Activated T-cell treated with anti-CD3 and anti-CD28 coated beads, Interleukin-2, amount 50 U/mL, for 24 hours (primary cell): ENCODE measurements at regions not wholly inside any gene's neighbourhood (a gene's known extent, or its start where the extent isn't known, plus 50 kb on each side); places are given as distances from the start of the nearest gene placed in this dataset.

Experiments
- DNase-seq: peaks from one replicate; pipeline ENCODE4 v3.0.0-alpha.2; 2020
- H3K27ac Mint-ChIP-seq: 2 replicates; pipeline ENCODE4 v1.8.0; 2020; ENCODE audit warnings: mild to moderate bottlenecking, mixed read lengths
- H3K27me3 Mint-ChIP-seq: 2 replicates; pipeline ENCODE4 v1.8.0; 2020; ENCODE audit warnings: mixed read lengths
- H3K36me3 Mint-ChIP-seq: 2 replicates; pipeline ENCODE4 v1.8.0; 2020; ENCODE audit warnings: low read depth, mixed read lengths
- H3K4me1 Mint-ChIP-seq: 2 replicates; pipeline ENCODE4 v1.8.0; 2020; ENCODE audit warnings: low read depth, mixed read lengths
- H3K4me3 Mint-ChIP-seq: 2 replicates; pipeline ENCODE4 v1.8.0; 2020; ENCODE audit warnings: mild to moderate bottlenecking, moderate library complexity, mixed read lengths
- H3K9me3 Mint-ChIP-seq: 2 replicates; pipeline ENCODE4 v1.8.0; 2020; ENCODE audit warnings: mixed read lengths

DNA sequence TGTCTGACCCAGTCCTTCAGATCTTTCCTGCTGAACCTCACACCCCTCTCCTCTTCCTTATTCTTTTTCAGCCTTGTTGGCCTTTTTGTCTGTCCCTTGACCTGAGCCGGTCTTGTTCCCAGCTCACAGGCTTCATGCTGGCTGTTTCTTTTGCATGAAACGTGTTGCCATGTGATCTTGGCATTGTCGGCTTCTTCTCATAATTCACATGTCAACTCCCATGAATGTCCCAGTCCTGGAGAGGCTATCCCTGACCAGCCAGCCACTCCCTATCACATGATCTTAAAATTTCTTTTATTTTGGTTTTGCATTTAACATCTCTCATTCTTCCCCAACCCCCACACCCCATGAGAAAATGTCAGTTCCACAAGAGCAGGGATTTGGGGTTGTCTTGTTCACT lies 131.2 kb upstream of the TSHZ2 start:
- DNase-seq = no peak
- Mint-ChIP-seq H3K27ac (no peak overlapping the region), H3K27me3 (peaks cover 3% of the 10 kb centered on the region), H3K36me3 (no peaks in the 10 kb centered on the region), H3K9me3 (no peaks in the 10 kb centered on the region), H3K4me1 (peaks cover 4% of the 10 kb centered on the region), H3K4me3 (no peak overlapping the region)

- no peak for DNase-seq
- no peaks in the 10 kb centered on the region for H3K36me3 Mint-ChIP-seq
- H3K27ac Mint-ChIP-seq = no peak overlapping the region
- peaks cover 3% of the 10 kb centered on the region for H3K27me3 Mint-ChIP-seq
- no peaks in the 10 kb centered on the region for H3K9me3 Mint-ChIP-seq
- H3K4me3 Mint-ChIP-seq = no peak overlapping the region
- peaks cover 4% of the 10 kb centered on the region for H3K4me1 Mint-ChIP-seq
These were observed 132.1 kb upstream of the TSHZ2 start for GRCh38 chr20:52840041-52840440.

DNA sequence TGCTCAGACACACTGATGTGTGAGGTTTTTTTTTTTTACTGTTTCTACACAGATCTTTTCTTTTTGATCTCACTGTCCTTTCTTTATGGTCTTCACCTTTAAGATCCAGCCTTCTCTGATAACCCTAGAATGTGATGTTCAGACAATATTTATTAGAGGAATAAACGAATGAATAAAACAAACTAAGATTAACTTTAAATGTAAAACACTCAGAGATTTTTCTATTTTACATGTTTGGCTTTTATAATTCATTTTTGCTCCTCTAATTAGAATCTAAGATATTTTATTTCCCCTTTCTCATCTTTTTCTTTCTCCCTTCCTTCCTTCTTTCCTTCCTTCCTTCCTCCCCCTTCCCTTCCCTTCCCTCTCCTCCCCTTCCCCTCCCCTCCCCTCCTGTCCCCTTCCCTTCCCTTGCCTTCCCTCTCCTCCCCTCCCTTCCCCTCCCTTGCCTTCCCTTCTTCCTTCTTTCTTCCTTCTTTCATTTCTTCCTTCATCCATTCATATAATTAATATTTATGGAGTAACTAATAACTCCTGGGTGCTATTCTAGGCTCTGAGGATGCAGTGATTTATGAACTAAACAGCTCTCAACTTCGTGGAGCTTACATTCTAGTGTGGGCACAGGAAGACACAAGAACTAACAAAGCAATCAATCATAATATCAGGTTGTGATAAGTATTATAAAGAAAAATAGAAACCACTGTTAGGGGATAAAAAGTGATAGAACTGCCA lies 133.5 kb upstream of the TSHZ2 start:
- Mint-ChIP-seq H3K27ac (no peak overlapping the region), H3K4me1 (no peaks in the 10 kb centered on the region), H3K4me3 (no peak overlapping the region), H3K27me3 (peaks cover 3% of the 10 kb centered on the region), H3K36me3 (no peaks in the 10 kb centered on the region), H3K9me3 (no peaks in the 10 kb centered on the region)
- DNase-seq = no peak

- no peaks in the 10 kb centered on the region for H3K4me1 Mint-ChIP-seq
- no peak overlapping the region for H3K27ac Mint-ChIP-seq
- DNase-seq = no peak
- no peaks in the 10 kb centered on the region for H3K9me3 Mint-ChIP-seq
- H3K4me3 Mint-ChIP-seq = no peak overlapping the region
- H3K27me3 Mint-ChIP-seq = no peaks in the 10 kb centered on the region
- H3K36me3 Mint-ChIP-seq = no peaks in the 10 kb centered on the region
These were observed 134.8 kb upstream of the TSHZ2 start for GRCh38 chr20:52837378-52837777.

DNA sequence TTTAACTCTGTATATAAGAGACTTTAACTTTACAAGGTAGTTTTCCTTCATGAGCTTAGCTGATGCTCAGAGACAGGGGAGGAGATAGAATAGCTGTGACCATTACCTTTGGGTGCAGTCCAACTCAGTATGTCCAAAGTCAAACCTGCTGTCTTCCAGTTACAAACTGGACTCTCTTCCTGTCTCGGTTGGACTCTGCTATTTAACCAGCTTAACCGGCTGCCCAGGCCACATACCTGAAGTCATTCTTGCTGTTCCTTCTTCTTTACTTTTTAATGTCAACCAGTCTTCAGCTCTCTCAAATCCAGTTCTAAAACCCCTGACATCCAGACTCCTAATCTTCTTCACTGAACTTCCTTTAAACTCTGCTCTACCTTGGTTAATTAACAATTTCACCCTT lies 138.3 kb upstream of the TSHZ2 start:
- H3K4me1 Mint-ChIP-seq = no peaks in the 10 kb centered on the region
- no peak overlapping the region for H3K4me3 Mint-ChIP-seq
- no peaks in the 10 kb centered on the region for H3K36me3 Mint-ChIP-seq
- no peak for DNase-seq
- H3K27me3 Mint-ChIP-seq = no peaks in the 10 kb centered on the region
- H3K9me3 Mint-ChIP-seq = peaks cover 4% of the 10 kb centered on the region
- H3K27ac Mint-ChIP-seq = no peak overlapping the region

GRCh38 chr20:52832151-52832774 lies 139.9 kb upstream of the TSHZ2 start:
- DNase-seq = no peak
- Mint-ChIP-seq H3K4me3 (no peak overlapping the region), H3K27me3 (peaks cover 3% of the 10 kb centered on the region), H3K9me3 (peaks cover 4% of the 10 kb centered on the region), H3K27ac (no peak overlapping the region), H3K4me1 (no peaks in the 10 kb centered on the region), H3K36me3 (no peaks in the 10 kb centered on the region)

DNA sequence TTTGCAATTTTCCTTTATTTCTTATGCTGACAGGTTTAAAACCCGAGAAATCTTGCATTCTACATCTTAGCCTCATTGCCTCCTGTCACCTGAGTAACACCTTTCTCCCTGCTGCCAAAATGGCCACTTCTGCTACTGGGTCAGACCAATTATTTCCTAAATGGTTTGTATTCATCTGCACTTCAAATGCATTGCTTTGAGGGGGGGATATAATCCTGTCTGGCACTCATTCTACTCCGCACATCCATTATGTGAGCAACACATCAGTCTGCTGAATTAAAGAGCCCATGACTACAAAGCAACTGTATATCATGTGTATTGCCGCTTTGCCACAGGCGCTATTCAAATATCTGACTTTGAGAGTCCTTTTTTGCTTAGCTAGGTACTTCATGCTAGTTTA lies 141.6 kb upstream of the TSHZ2 start:
- DNase-seq = no peak
- Mint-ChIP-seq H3K27ac (no peak overlapping the region), H3K36me3 (no peaks in the 10 kb centered on the region), H3K4me1 (no peaks in the 10 kb centered on the region), H3K4me3 (no peak overlapping the region), H3K9me3 (peaks cover 11% of the 10 kb centered on the region), H3K27me3 (peaks cover 3% of the 10 kb centered on the region)

GRCh38 chr20:52829111-52829510 lies 143.0 kb upstream of the TSHZ2 start:
- Mint-ChIP-seq H3K27ac (no peak overlapping the region), H3K4me3 (no peak overlapping the region), H3K9me3 (peaks cover 11% of the 10 kb centered on the region), H3K36me3 (no peaks in the 10 kb centered on the region), H3K27me3 (peaks cover 3% of the 10 kb centered on the region), H3K4me1 (peaks cover 9% of the 10 kb centered on the region)
- no peak for DNase-seq

DNA sequence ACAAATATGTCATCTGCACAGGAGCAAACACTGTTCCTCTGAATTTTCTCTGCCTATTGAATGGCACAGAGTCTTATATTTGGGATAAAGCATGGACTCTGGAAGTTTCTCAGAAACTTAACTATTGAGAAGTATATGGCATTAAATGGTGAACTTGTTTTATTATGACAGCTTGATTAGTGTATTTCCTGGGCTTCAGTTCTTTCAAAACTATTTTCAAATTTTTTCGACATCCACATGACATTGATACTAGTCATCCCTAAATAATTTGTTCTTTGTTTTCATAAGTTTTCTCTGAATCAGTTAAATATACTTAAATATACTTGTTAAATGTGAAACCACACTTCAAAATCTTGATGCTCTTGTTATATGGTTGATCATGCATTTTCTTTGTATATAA lies 144.0 kb upstream of the TSHZ2 start:
- Mint-ChIP-seq H3K4me1 (peaks cover 11% of the 10 kb centered on the region), H3K9me3 (peaks cover 11% of the 10 kb centered on the region), H3K27ac (no peak overlapping the region), H3K36me3 (no peaks in the 10 kb centered on the region), H3K27me3 (peaks cover 3% of the 10 kb centered on the region), H3K4me3 (no peak overlapping the region)
- no peak for DNase-seq

DNA sequence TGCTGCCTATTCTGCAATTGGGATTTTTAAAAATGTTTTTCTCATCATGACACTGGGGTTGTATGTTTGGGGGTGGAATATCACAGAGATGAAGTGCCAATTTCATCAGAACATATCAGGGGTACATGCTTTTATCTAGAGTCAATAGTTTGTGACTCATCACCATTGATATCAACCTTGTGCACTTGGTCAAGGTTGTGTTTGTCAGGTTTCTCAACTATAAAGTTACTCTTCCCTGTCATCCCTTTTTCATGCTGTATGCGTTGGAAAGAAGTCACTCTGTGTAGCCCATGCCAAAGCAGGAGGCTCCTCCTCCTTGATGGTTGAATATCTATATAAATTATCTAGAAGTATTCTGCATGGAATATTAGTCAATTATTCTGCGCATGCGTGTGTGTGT lies 145.4 kb upstream of the TSHZ2 start:
- Mint-ChIP-seq H3K36me3 (no peaks in the 10 kb centered on the region), H3K4me1 (peaks cover 11% of the 10 kb centered on the region), H3K27me3 (peaks cover 3% of the 10 kb centered on the region), H3K9me3 (peaks cover 11% of the 10 kb centered on the region), H3K4me3 (no peak overlapping the region), H3K27ac (no peak overlapping the region)
- DNase-seq = no peak

DNA sequence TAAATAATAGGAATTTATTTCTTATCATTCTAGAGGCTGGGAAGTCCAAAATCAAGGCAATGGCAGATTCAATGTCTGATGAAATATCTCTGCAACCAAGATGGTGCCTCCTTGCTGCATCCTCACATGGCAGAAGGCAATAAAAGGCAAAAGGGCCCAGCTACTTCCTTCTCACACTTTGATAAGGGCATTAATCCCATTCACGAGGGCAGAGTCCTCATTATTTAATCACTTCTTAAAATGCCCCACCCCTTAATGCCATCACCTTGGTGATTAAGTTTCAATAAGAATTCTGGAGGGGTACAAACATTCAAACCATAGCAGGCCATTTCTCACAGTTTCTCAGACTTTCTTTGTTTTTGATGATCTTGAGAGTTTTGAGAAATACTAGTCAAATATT lies 145.8 kb upstream of the TSHZ2 start:
- Mint-ChIP-seq H3K9me3 (peaks cover 11% of the 10 kb centered on the region), H3K4me3 (no peak overlapping the region), H3K4me1 (peaks cover 11% of the 10 kb centered on the region), H3K36me3 (no peaks in the 10 kb centered on the region), H3K27ac (no peak overlapping the region), H3K27me3 (peaks cover 3% of the 10 kb centered on the region)
- no peak for DNase-seq

DNA sequence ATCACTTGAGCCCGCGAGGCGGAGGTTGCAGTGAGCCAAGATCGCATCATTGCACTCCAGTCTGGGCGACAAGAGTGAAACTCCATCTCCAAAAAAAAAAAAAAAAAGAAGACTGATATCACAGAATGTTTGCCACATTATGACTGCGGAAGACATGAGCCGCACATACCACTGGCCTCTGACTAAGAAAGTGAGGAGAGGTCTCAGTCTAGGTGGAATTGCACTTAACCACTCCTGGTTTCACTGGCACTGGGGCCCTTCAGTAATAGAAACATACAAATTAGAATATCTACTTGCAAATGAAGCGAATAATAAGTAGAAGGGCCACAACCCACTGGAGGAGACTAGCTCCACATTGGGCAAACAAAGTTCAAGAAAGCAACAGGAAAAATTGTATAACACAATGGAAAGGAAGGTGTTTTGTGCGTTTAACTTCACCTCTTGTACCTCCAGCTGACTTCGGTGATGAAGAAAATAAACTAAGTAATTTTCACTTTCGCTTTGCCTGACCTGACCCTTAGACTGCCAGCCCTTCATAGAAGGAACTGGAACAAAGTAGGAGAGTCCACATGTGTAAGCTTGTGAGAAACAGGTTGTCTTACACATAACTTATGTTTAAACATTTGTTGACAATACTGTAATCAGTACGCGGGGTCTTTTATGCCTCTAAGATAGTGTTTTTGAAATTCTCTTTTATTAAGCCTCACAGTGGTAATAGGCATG lies 147.5 kb upstream of the TSHZ2 start:
- Mint-ChIP-seq H3K9me3 (peaks cover 8% of the 10 kb centered on the region), H3K27me3 (peaks cover 3% of the 10 kb centered on the region), H3K27ac (peak overlapping the region; percentile 19), H3K36me3 (no peaks in the 10 kb centered on the region), H3K4me1 (peaks cover 11% of the 10 kb centered on the region), H3K4me3 (no peak overlapping the region)
- no peak for DNase-seq

DNA sequence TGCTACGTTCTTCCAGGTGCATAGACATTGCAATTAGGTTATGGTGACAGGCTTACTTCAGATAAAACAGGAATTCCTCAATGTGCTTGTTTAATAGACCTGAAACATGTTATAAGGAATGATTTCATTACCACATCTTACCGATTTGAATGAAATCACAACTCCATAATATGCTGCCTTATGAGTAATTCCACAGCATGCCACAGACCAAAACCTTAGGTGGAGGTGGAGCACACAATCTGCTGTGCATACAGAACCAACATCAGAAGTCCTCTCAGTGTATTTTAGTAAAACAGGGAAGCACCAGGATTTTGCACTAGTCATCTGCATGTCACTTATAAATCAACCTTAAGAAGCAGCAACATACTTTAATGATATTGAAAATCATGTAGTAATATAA lies 148.9 kb upstream of the TSHZ2 start:
- Mint-ChIP-seq H3K4me3 (no peak overlapping the region), H3K36me3 (no peaks in the 10 kb centered on the region), H3K27ac (no peak overlapping the region), H3K9me3 (peaks cover 7% of the 10 kb centered on the region), H3K4me1 (peaks cover 11% of the 10 kb centered on the region), H3K27me3 (no peaks in the 10 kb centered on the region)
- no peak for DNase-seq

DNA sequence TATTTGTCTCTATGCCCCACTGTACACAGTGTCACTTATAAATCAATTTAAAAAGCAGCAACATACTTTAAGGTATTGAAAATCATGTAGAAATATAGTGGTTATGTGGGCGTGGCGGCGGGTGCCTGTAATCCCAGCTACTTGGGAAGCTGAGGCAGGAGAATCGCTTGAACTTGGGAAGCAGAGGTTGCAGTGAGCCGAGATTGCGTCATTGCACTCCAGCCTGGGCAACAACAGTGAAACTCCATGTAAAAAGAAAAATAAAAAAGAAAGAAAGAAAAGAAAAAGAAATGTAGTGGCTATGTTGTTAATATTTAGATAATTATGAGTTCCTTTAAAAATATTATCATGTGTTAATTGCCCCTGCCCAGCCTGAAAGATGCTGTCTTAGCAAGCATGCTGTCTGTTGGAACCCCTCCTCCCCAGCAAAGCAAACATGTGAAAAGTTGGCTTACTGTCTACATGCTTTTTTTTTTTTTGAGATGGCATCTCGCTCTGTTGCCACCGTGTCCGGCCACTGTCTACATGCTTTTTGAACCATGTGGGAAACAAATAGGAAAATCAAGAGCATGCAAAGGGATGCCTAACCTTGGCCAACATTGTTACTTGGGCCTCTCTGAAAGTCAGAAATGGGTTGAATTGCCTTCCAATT lies 151.4 kb upstream of the TSHZ2 start:
- DNase-seq = no peak
- Mint-ChIP-seq H3K4me3 (no peak overlapping the region), H3K9me3 (no peaks in the 10 kb centered on the region), H3K4me1 (peaks cover 11% of the 10 kb centered on the region), H3K36me3 (no peaks in the 10 kb centered on the region), H3K27ac (no peak overlapping the region), H3K27me3 (peaks cover 9% of the 10 kb centered on the region)

GRCh38 chr20:52818491-52818890 lies 153.7 kb upstream of the TSHZ2 start:
- no peaks in the 10 kb centered on the region for H3K4me1 Mint-ChIP-seq
- no peak overlapping the region for H3K4me3 Mint-ChIP-seq
- no peaks in the 10 kb centered on the region for H3K9me3 Mint-ChIP-seq
- H3K36me3 Mint-ChIP-seq = no peaks in the 10 kb centered on the region
- peaks cover 9% of the 10 kb centered on the region for H3K27me3 Mint-ChIP-seq
- H3K27ac Mint-ChIP-seq = no peak overlapping the region
- DNase-seq = no peak
